ENCODE measurements at regions not wholly inside any gene's neighbourhood (a gene's known extent, or its start where the extent isn't known, plus 50 kb on each side); places are given as distances from the start of the nearest gene placed in this dataset.

DNA sequence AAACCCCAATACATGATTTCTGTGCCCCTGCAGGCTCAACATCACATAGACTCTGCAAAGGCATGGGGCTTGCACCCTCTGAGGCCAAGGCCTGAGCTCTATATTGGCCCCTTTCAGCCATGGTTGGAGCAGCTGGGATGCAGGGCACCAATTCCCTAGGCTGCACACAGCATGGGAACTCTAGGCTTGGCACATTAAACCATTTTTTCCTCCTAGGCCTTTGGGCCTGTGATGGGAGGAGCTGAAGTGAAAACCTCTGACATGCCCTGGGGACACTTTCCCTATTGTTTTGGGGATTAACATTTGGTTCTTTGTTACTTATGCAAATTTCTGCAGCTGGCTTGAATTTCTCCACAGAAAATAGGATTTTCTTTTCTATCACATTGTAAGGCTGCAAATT lies 1629.5 kb downstream of the OTOL1 start:
- TF ChIP-seq TAF1 (IDR thresholded peaks at IDR 0.05; ENCODE audit: borderline replicate concordance, low read depth, low read length): no peak
- TF ChIP-seq, protein P1, sequence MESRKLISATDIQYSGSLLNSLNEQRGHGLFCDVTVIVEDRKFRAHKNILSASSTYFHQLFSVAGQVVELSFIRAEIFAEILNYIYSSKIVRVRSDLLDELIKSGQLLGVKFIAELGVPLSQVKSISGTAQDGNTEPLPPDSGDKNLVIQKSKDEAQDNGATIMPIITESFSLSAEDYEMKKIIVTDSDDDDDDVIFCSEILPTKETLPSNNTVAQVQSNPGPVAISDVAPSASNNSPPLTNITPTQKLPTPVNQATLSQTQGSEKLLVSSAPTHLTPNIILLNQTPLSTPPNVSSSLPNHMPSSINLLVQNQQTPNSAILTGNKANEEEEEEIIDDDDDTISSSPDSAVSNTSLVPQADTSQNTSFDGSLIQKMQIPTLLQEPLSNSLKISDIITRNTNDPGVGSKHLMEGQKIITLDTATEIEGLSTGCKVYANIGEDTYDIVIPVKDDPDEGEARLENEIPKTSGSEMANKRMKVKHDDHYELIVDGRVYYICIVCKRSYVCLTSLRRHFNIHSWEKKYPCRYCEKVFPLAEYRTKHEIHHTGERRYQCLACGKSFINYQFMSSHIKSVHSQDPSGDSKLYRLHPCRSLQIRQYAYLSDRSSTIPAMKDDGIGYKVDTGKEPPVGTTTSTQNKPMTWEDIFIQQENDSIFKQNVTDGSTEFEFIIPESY (IDR thresholded peaks at IDR 0.05; ENCODE audit: borderline replicate concordance, low read depth): no peak
- TF ChIP-seq, protein P2, sequence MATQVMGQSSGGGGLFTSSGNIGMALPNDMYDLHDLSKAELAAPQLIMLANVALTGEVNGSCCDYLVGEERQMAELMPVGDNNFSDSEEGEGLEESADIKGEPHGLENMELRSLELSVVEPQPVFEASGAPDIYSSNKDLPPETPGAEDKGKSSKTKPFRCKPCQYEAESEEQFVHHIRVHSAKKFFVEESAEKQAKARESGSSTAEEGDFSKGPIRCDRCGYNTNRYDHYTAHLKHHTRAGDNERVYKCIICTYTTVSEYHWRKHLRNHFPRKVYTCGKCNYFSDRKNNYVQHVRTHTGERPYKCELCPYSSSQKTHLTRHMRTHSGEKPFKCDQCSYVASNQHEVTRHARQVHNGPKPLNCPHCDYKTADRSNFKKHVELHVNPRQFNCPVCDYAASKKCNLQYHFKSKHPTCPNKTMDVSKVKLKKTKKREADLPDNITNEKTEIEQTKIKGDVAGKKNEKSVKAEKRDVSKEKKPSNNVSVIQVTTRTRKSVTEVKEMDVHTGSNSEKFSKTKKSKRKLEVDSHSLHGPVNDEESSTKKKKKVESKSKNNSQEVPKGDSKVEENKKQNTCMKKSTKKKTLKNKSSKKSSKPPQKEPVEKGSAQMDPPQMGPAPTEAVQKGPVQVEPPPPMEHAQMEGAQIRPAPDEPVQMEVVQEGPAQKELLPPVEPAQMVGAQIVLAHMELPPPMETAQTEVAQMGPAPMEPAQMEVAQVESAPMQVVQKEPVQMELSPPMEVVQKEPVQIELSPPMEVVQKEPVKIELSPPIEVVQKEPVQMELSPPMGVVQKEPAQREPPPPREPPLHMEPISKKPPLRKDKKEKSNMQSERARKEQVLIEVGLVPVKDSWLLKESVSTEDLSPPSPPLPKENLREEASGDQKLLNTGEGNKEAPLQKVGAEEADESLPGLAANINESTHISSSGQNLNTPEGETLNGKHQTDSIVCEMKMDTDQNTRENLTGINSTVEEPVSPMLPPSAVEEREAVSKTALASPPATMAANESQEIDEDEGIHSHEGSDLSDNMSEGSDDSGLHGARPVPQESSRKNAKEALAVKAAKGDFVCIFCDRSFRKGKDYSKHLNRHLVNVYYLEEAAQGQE (IDR thresholded peaks at IDR 0.05; ENCODE audit: low read depth, low read length): no peak
- TF ChIP-seq MXI1 (IDR thresholded peaks at IDR 0.05; ENCODE audit: low read depth, low read length): no peak
- no peak for TF ChIP-seq CHD2 (IDR thresholded peaks at IDR 0.05; ENCODE audit: low read length, partially characterized antibody)
- TF ChIP-seq, protein P3, sequence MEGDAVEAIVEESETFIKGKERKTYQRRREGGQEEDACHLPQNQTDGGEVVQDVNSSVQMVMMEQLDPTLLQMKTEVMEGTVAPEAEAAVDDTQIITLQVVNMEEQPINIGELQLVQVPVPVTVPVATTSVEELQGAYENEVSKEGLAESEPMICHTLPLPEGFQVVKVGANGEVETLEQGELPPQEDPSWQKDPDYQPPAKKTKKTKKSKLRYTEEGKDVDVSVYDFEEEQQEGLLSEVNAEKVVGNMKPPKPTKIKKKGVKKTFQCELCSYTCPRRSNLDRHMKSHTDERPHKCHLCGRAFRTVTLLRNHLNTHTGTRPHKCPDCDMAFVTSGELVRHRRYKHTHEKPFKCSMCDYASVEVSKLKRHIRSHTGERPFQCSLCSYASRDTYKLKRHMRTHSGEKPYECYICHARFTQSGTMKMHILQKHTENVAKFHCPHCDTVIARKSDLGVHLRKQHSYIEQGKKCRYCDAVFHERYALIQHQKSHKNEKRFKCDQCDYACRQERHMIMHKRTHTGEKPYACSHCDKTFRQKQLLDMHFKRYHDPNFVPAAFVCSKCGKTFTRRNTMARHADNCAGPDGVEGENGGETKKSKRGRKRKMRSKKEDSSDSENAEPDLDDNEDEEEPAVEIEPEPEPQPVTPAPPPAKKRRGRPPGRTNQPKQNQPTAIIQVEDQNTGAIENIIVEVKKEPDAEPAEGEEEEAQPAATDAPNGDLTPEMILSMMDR (IDR thresholded peaks at IDR 0.05): no peak
- TF ChIP-seq, protein P4, sequence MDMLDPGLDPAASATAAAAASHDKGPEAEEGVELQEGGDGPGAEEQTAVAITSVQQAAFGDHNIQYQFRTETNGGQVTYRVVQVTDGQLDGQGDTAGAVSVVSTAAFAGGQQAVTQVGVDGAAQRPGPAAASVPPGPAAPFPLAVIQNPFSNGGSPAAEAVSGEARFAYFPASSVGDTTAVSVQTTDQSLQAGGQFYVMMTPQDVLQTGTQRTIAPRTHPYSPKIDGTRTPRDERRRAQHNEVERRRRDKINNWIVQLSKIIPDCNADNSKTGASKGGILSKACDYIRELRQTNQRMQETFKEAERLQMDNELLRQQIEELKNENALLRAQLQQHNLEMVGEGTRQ (IDR thresholded peaks at IDR 0.05; ENCODE audit: borderline replicate concordance, low read depth, low read length): no peak
- no peak for TF ChIP-seq EZH2phosphoT487 (IDR thresholded peaks at IDR 0.05; ENCODE audit: borderline replicate concordance, low read depth)
- no peak for TF ChIP-seq POLR2AphosphoS5 (IDR thresholded peaks at IDR 0.05; ENCODE audit: low read depth, low read length)
- TF ChIP-seq EP300 (IDR thresholded peaks at IDR 0.05; ENCODE audit: borderline replicate concordance in 1 of 2, low read depth in 1 of 2, low read length in 1 of 2): no peak
- no peak for TF ChIP-seq RAD21 (IDR thresholded peaks at IDR 0.05; ENCODE audit: low read length)

Measured in SK-N-SH (cell line).